ENCODE measurements at regions not wholly inside any gene's neighbourhood (a gene's known extent, or its start where the extent isn't known, plus 50 kb on each side); places are given as distances from the start of the nearest gene placed in this dataset.

DNA sequence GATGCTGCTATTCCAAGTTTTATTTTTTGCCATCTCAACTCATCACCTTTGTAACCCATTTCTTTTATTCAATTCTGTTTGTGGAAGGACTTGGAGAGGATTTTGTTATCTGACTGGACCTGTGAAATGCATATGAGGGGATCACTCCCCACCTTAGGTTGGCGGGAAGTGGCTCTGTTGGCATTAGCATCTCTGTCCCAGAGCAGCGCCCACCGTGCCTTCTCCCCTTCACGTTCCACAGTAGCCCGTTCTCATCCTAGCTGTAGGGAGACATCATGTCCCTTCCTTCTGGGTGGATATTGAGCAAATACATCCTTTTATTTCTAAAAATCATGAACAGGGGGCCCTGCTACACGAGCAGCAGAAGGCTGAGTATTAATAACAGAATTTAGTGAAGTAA lies 330.4 kb downstream of the RFC3 start:
- Histone ChIP-seq H3K36me3 (ENCODE audit: control insufficient read depth in 2 of 2, extremely low read depth in 1 of 2, insufficient read depth in 2 of 2, low read length in 2 of 2) (no peaks in the 10 kb centered on the region), H3K9ac (replicated peaks; ENCODE audit: extremely low read depth, insufficient read depth, low read length) (no peak overlapping the region), H3K4me3 (replicated peaks in 1 of 3; ENCODE audit: insufficient read depth in 1 of 3, low read depth in 1 of 3, low read length in 3 of 3) (no peak overlapping the region), H3K4me1 (ENCODE audit: control insufficient read depth, extremely low read depth, insufficient read depth, low read length) (peaks cover 11% of the 10 kb centered on the region), H3K79me2 (ENCODE audit: control insufficient read depth, insufficient read depth, low read length) (no peaks in the 10 kb centered on the region), H3K27me3 (ENCODE audit: control insufficient read depth in 2 of 2, insufficient read depth in 2 of 2, low read length in 2 of 2) (no peaks in the 10 kb centered on the region), H2AFZ (ENCODE audit: low read depth, low read length) (no peak overlapping the region), H3K9me1 (replicated peaks; ENCODE audit: control insufficient read depth, extremely low read depth, insufficient read depth, low read length) (no peaks in the 10 kb centered on the region), H3K9me3 (replicated peaks; ENCODE audit: control insufficient read depth, insufficient read depth, low read length) (no peaks in the 10 kb centered on the region), H3K27ac (ENCODE audit: insufficient read depth, low read depth, low read length) (no peak overlapping the region), H3K4me2 (ENCODE audit: insufficient read depth, low read length) (no peak overlapping the region), H4K20me1 (replicated peaks; ENCODE audit: control insufficient read depth, extremely low read depth, insufficient read depth, low read length) (no peaks in the 10 kb centered on the region)
- DNase-seq (ENCODE audit: low read depth, low spot score) (no peak), FAIRE-seq (no peak)
- no TSS peak for BruUV-seq (replicated peaks)
- TF ChIP-seq GATA2 (IDR thresholded peaks at IDR 0.05; ENCODE audit: insufficient read depth, insufficient read length, low read depth, low read length) (no peak), POLR2AphosphoS5 (IDR thresholded peaks at IDR 0.05; ENCODE audit: insufficient read depth, low read depth, low read length) (no peak)
- TF ChIP-seq, protein P1, sequence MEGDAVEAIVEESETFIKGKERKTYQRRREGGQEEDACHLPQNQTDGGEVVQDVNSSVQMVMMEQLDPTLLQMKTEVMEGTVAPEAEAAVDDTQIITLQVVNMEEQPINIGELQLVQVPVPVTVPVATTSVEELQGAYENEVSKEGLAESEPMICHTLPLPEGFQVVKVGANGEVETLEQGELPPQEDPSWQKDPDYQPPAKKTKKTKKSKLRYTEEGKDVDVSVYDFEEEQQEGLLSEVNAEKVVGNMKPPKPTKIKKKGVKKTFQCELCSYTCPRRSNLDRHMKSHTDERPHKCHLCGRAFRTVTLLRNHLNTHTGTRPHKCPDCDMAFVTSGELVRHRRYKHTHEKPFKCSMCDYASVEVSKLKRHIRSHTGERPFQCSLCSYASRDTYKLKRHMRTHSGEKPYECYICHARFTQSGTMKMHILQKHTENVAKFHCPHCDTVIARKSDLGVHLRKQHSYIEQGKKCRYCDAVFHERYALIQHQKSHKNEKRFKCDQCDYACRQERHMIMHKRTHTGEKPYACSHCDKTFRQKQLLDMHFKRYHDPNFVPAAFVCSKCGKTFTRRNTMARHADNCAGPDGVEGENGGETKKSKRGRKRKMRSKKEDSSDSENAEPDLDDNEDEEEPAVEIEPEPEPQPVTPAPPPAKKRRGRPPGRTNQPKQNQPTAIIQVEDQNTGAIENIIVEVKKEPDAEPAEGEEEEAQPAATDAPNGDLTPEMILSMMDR (IDR thresholded peaks at IDR 0.05; ENCODE audit: extremely low read depth in 1 of 2, insufficient read depth in 1 of 2, low read depth in 1 of 2, low read length in 2 of 2) = no peak
- ChIA-PET POLR2A (no interaction called here), CTCF (no interaction called here)
- intact Hi-C loops (cut with micrococcal nuclease) (no loop called here), dilution Hi-C loops (cut with MboI; ENCODE audit: extremely low pct_ligation_motif_present, low sequenced_read_pairs) (no loop called here)

- Histone ChIP-seq H3K9me3 (replicated peaks; ENCODE audit: control insufficient read depth, insufficient read depth, low read length) (no peaks in the 10 kb centered on the region), H3K4me2 (ENCODE audit: insufficient read depth, low read length) (no peak overlapping the region), H3K4me1 (ENCODE audit: control insufficient read depth, extremely low read depth, insufficient read depth, low read length) (peaks cover 46% of the 10 kb centered on the region), H2AFZ (ENCODE audit: low read depth, low read length) (no peak overlapping the region), H3K27ac (ENCODE audit: insufficient read depth, low read depth, low read length) (no peak overlapping the region), H3K9me1 (replicated peaks; ENCODE audit: control insufficient read depth, extremely low read depth, insufficient read depth, low read length) (no peaks in the 10 kb centered on the region), H4K20me1 (replicated peaks; ENCODE audit: control insufficient read depth, extremely low read depth, insufficient read depth, low read length) (no peaks in the 10 kb centered on the region), H3K9ac (replicated peaks; ENCODE audit: extremely low read depth, insufficient read depth, low read length) (no peak overlapping the region), H3K79me2 (ENCODE audit: control insufficient read depth, insufficient read depth, low read length) (no peaks in the 10 kb centered on the region), H3K36me3 (ENCODE audit: control insufficient read depth in 2 of 2, extremely low read depth in 1 of 2, insufficient read depth in 2 of 2, low read length in 2 of 2) (no peaks in the 10 kb centered on the region), H3K27me3 (ENCODE audit: control insufficient read depth in 2 of 2, insufficient read depth in 2 of 2, low read length in 2 of 2) (no peaks in the 10 kb centered on the region), H3K4me3 (replicated peaks in 1 of 3; ENCODE audit: insufficient read depth in 1 of 3, low read depth in 1 of 3, low read length in 3 of 3) (no peak overlapping the region)
- FAIRE-seq (no peak), DNase-seq (ENCODE audit: low read depth, low spot score) (no peak)
- POLR2A ChIA-PET = interaction anchor here (0.6 kb wide), 1 partner anchor 392 kb away, joined by 4 read pairs; no protein-coding TSS in a partner anchor
- no TSS peak for BruUV-seq (replicated peaks)
- dilution Hi-C loops (cut with MboI; ENCODE audit: extremely low pct_ligation_motif_present, low sequenced_read_pairs) = no loop called here
- intact Hi-C loops (cut with micrococcal nuclease) = loop anchor here (10.0 kb wide), 3 partner anchors 657 to 867 kb away; partner anchors contain the start of genes NBEA and STARD13
- CTCF ChIA-PET = interaction anchor here (1.0 kb wide), 1 partner anchor 70 kb away, joined by 3 read pairs; no protein-coding TSS in a partner anchor
- TF ChIP-seq EZH2 (IDR thresholded peaks at IDR 0.05; ENCODE audit: borderline replicate concordance, low read depth, low read length, severe bottlenecking) (no peak), GATA2 (IDR thresholded peaks at IDR 0.05; ENCODE audit: insufficient read depth, insufficient read length, low read depth, low read length) (no peak), POLR2AphosphoS5 (IDR thresholded peaks at IDR 0.05; ENCODE audit: insufficient read depth, low read depth, low read length) (no peak), MYC (IDR thresholded peaks at IDR 0.05; ENCODE audit: low read depth, low read length) (no peak), JUN (IDR thresholded peaks at IDR 0.05; ENCODE audit: borderline replicate concordance, insufficient read depth, insufficient read length, low read depth) (no peak), POLR2A (IDR thresholded peaks at IDR 0.05; ENCODE audit: low read depth, low read length) (no peak), FOS (IDR thresholded peaks at IDR 0.05; ENCODE audit: borderline replicate concordance, insufficient read depth, low read length) (no peak)
- TF ChIP-seq, protein P1 (IDR thresholded peaks at IDR 0.05; ENCODE audit: extremely low read depth in 1 of 2, insufficient read depth in 1 of 2, low read depth in 1 of 2, low read length in 2 of 2) = no peak
- TF ChIP-seq, protein P2, sequence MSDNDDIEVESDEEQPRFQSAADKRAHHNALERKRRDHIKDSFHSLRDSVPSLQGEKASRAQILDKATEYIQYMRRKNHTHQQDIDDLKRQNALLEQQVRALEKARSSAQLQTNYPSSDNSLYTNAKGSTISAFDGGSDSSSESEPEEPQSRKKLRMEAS (IDR thresholded peaks at IDR 0.05; ENCODE audit: insufficient read depth, insufficient read length) = no peak
Observed at GRCh38 chr13:34151885-34152284, 333.9 kb downstream of the RFC3 start.
